ENCODE measurements at regions not wholly inside any gene's neighbourhood (a gene's known extent, or its start where the extent isn't known, plus 50 kb on each side); places are given as distances from the start of the nearest gene placed in this dataset.

DNA sequence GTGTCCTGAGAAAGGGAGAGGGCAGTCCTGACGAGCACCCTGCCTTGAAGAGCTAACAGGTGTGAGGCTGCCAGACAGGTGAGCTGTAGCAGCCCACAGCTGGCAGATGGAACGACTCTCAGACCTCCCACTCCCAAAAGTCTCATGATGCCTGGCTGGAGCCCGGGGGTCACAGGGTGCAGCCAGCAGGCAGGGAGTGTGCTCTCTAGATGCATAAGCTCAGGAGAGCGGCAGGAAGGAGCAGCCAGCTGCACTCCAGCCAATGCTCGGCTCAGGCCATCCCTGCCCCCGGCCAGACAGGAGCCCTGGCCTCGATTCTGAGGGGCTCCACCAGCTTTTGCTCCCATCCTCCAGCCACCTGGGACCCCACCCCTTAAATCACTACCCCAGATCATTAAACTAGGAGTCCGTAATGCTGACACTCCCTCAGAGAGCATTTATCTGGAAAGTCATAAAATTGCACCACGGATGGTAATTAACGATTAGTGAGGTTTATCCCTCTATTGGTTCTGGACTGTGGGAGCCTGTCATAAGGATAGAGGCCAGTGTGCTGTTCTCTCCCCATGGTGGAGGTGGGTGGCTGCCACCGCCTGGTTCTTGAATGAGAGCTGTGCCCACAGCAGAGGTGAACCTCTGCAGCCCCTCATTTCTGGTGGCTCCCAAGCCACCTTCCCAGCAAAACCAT, 63.5 kb upstream of the ZMIZ1 start:
- no peak for DNase-seq

DNA sequence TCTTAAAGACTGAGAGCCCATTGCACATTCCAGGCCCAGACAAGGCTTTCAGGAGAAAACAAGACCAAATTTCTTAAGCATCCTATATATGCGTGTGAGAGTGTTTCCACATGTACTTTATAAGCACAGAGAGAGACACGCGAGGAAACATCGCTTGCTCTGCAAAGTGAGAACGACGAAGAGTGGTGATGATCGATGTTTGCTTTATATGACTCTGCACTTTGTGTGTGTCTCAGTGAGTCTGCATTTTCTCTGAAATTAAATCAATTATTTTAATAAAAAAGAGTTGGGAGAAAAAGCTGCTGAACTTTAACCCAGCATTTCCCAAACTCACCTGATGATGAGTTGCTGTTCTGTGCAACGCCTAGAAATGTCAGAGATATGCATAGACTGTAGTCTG, 61.7 kb upstream of the ZMIZ1 start:
- no peak for DNase-seq

DNA sequence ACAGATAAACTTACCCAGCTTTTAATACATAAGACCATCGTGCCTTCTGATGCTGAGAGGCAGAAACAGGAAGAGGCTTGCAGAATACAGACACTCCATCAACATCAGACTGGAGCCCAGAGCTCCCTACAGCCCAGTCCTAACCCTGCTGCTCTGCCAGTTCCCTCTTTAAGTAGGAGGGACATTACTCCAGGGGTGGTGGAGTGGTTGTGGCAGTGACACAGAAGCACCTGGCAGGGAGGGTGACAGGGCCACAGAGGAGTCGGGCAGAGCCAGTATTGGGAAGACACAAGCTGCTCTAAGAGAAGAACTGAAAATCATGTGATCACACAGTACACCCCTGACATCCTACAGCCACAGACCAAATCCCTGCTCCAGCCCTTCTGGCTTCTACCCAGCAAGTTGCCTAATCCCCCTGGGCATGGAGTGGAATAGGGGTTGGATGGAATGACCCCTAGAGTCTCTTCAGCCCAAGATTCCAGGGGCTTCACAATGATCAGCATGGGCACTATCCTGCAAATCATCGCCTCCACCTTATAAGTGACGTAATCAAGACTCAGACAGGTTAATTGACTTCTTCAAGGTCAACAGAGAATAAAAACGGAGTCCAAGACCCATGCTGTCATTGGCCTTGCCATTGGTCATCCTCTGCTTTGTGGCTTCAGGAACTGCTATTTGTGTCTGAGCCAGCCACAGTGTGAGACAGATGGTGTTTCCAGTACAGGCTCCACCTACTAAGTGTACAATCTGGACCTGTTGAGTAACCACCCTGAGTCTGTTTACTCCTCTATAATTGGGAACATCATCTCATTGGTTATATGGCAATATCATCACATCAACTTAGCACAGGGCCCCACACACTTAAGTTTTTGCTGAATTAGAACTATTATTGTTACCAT, 61.1 kb upstream of the ZMIZ1 start:
- no peak for DNase-seq

DNA sequence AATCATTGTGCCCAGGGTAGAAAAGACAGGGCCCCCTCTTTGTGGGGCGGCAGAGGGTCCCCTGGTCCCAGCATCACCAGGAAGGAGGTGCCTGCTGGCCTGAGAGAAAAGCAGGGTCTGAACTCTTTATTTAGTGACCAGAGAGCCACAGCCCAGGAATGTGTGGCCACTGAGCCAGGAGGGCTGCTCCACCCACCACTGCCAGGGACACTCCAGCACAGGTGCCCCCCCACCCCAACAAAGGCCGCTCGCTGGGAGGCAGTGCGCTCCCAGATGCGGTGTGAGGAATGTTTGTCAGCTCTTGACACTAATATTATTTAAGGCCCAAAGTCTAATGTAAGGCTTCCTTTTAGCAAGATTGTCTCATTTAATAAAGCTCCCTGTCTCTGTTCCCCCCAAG, 59.6 kb upstream of the ZMIZ1 start:
- no peak for DNase-seq

- DNase-seq = no peak
Measured at GRCh38 chr10:79012567-79012966, 56.2 kb upstream of the ZMIZ1 start.

DNA sequence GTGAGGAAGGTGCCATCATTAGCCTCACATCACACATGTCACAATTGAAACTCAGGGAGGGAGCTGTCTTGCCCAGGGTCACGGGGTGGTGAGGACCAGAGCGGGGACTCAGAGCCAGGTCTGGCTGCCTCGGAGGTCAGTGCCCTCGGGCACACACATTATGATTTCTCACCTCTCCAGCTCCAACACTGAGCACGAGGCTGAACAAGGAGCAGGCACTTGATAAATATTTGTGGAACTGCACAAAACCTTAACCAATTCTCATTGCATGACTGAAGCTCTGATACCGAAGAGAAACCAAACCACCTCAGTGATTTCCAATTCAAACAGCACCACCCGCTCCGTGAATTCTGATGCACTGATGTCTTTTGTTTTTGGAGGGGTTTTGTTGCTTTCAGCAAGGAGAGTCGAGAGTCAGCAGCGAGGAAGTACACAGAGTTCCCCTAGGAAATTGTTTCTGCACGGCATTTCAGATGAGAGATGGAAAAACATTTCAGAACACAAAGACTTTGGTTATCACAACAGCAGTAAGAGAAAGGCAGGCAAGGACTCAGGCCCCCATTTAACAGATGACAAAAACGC, 55.3 kb upstream of the ZMIZ1 start:
- no peak for DNase-seq

DNA sequence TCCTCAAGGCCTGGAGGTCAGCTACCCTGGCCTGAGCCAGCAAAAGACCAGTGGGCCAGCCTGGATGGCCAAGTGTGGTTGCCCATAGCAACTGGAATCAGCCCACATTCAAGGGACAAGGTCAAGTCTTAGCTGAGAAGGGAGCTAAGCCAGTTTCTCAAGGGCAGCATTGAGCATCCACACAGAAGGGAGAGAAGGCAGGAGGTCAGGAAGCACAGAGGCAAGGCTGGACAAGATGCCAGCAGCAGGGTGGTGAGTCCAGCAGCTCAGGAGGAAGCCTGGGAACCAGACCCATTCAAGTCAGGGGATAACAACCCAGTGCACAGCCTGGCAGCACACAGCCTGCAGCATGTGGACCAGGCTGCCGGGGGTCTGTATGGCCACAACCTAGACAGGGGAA, 54.0 kb upstream of the ZMIZ1 start:
- DNase-seq = no peak

- no peak for DNase-seq
Measured at GRCh38 chr10:79017882-79018520, 50.8 kb upstream of the ZMIZ1 start.

DNA sequence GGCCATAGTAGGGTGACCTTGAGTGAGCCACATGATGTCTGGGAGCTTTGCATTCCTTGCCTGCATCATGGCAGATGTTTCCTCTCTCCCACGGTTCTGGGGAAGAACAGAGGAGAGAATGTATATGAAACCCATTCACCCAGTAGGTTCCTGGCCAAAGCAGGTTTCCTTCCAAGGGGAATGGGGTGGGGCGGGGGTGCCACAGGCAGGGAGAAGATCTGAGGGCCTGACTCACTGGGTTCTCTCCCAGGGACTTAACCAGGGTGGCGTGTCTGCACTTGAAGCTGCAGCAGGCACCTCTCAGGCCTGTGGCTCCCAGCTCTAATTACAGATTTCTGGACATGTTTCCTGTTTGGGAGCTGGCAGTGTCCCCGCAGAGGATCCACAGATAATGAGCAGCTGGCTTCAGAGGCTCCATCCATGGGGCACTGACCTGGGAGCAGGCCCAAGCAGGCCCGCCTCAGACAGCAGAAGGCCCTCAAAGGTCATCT, 50.2 kb upstream of the ZMIZ1 start:
- DNase-seq = no peak

Data from NCI-H187 treated with DMSO at 0.1 percent for 48 hours (cell line).